ENCODE measurements at regions not wholly inside any gene's neighbourhood (a gene's known extent, or its start where the extent isn't known, plus 50 kb on each side); places are given as distances from the start of the nearest gene placed in this dataset.

GRCh38 chr7:37535841-37536240, 87.2 kb upstream of the ELMO1 start:
- no peak for ATAC-seq (ENCODE audit: low FRiP score in 2 of 2)
- Histone ChIP-seq H3K9me3 (no peaks in the 10 kb centered on the region), H3K36me3 (no peaks in the 10 kb centered on the region), H3K4me1 (peaks cover 0 to 22% (median 7%) of the 10 kb centered on the region in 4 donors), H3K4me3 (no peak overlapping the region), H3K27ac (no peak overlapping the region), H3K27me3 (no peaks in the 10 kb centered on the region)
- DNase-seq, result no peak
- TF ChIP-seq EP300 (IDR thresholded peaks at IDR 0.05) (no peak), POLR2A (IDR thresholded peaks at IDR 0.05) (no peak), CTCF (IDR thresholded peaks at IDR 0.05) (no peak), POLR2AphosphoS5 (IDR thresholded peaks at IDR 0.05) (no peak)

- Histone ChIP-seq H3K4me1 (peaks cover 0 to 22% (median 7%) of the 10 kb centered on the region in 4 donors), H3K4me3 (no peak overlapping the region), H3K9me3 (no peaks in the 10 kb centered on the region), H3K36me3 (no peaks in the 10 kb centered on the region), H3K27me3 (no peaks in the 10 kb centered on the region), H3K27ac (no peak overlapping the region)
- TF ChIP-seq EP300 (IDR thresholded peaks at IDR 0.05), result no peak
- TF ChIP-seq POLR2AphosphoS5 (IDR thresholded peaks at IDR 0.05), result no peak
- TF ChIP-seq CTCF (IDR thresholded peaks at IDR 0.05), result no peak
- TF ChIP-seq POLR2A (IDR thresholded peaks at IDR 0.05), result no peak
- ATAC-seq (ENCODE audit: low FRiP score in 2 of 2) (no peak), DNase-seq (no peak)
- WGBS, 2 donors, result 55 to 62% methylated on average over 4 of the region's 4 CpGs
Observed at GRCh38 chr7:37536706-37537105, 88.0 kb upstream of the ELMO1 start.

- Histone ChIP-seq H3K9me3 (no peaks in the 10 kb centered on the region), H3K27ac (no peak overlapping the region), H3K4me1 (peaks cover 0 to 22% (median 7%) of the 10 kb centered on the region in 4 donors), H3K36me3 (no peaks in the 10 kb centered on the region), H3K4me3 (no peak overlapping the region), H3K27me3 (no peaks in the 10 kb centered on the region)
- DNase-seq (no peak), ATAC-seq (ENCODE audit: low FRiP score in 2 of 2) (no peak)
- WGBS, 2 donors, result 91 to 96% methylated on average over 5 of the region's 5 CpGs
- TF ChIP-seq POLR2AphosphoS5 (IDR thresholded peaks at IDR 0.05) (no peak), POLR2A (IDR thresholded peaks at IDR 0.05) (no peak), EP300 (IDR thresholded peaks at IDR 0.05) (no peak), CTCF (IDR thresholded peaks at IDR 0.05) (no peak)
Observed at GRCh38 chr7:37537439-37537838, 88.8 kb upstream of the ELMO1 start.

GRCh38 chr7:37538945-37539344, 90.3 kb upstream of the ELMO1 start:
- WGBS, 2 donors, result 91 to 96% methylated on average over 4 of the region's 4 CpGs
- Histone ChIP-seq H3K36me3 (no peaks in the 10 kb centered on the region), H3K27ac (no peak overlapping the region), H3K4me1 (peaks cover 0 to 22% (median 7%) of the 10 kb centered on the region in 4 donors), H3K4me3 (no peak overlapping the region), H3K27me3 (no peaks in the 10 kb centered on the region), H3K9me3 (no peaks in the 10 kb centered on the region)
- no peak for TF ChIP-seq POLR2AphosphoS5 (IDR thresholded peaks at IDR 0.05)
- no peak for TF ChIP-seq CTCF (IDR thresholded peaks at IDR 0.05)
- TF ChIP-seq POLR2A (IDR thresholded peaks at IDR 0.05), result no peak
- no peak for TF ChIP-seq EP300 (IDR thresholded peaks at IDR 0.05)
- ATAC-seq (ENCODE audit: low FRiP score in 2 of 2), result no peak
- DNase-seq, result no peak

GRCh38 chr7:37540917-37541316, 92.3 kb upstream of the ELMO1 start:
- peak in 1 of 2 donors; percentile 2 for DNase-seq
- TF ChIP-seq POLR2AphosphoS5 (IDR thresholded peaks at IDR 0.05) (no peak), CTCF (IDR thresholded peaks at IDR 0.05) (no peak), POLR2A (IDR thresholded peaks at IDR 0.05) (no peak), EP300 (IDR thresholded peaks at IDR 0.05) (no peak)
- Histone ChIP-seq H3K4me3 (no peak overlapping the region), H3K4me1 (peaks cover 0 to 6% (median 0%) of the 10 kb centered on the region in 4 donors), H3K27ac (no peak overlapping the region), H3K9me3 (no peaks in the 10 kb centered on the region), H3K36me3 (no peaks in the 10 kb centered on the region), H3K27me3 (no peaks in the 10 kb centered on the region)
- WGBS, 2 donors, result 71 to 74% methylated on average over 9 of the region's 9 CpGs
- no peak for ATAC-seq (ENCODE audit: low FRiP score in 2 of 2)

Data from upper lobe of left lung (tissue), 6 donors.